Lower leg skin (tissue), 4 donors: ENCODE measurements at regions not wholly inside any gene's neighbourhood (a gene's known extent, or its start where the extent isn't known, plus 50 kb on each side); places are given as distances from the start of the nearest gene placed in this dataset.

Source experiments
- DNase-seq, 2 donors: peaks; one replicate each; pipeline ENCODE4 v3.0.0-alpha.2; 2019; ENCODE audit warnings: low spot score in 2 of 2
- H3K4me3 ChIP-seq: fragments of 200-600 bp; sonication (generic); 2 replicates; pipeline ENCODE4 v1.5.1; 2017; ENCODE audit warnings: mild to moderate bottlenecking, low read depth; ENCODE audit not compliant: poor library complexity, severe bottlenecking
- POLR2A ChIP-seq, 2 donors: fragments of 450-650 bp; IDR thresholded peaks; one replicate each; pipeline ENCODE4 v1.6.1; 2016 to 2017; ENCODE audit warnings: antibody characterized with exemption in 2 of 2, mild to moderate bottlenecking in 1 of 2, moderate library complexity in 1 of 2
- WGBS, 2 donors: methylation state at CpG; one replicate each; pipeline ENCODE4 v1.1.5; 2018; 5-methylcytosine and 5-hydroxymethylcytosine counted together
- intact Hi-C: fragments of 100-400 bp; cut with DNase I; formaldehyde crosslinking; loops from one replicate; pipeline ENCODE4 v1.15.0; 2023; ENCODE audit warnings: low total_unique reads
- TF ChIP-seq, protein P1 (sequence below), 3 donors: fragments of 450-650 bp; IDR thresholded peaks; one replicate each; pipeline ENCODE4 v1.5.1; 2016; ENCODE audit warnings: antibody characterized with exemption in 3 of 3, mild to moderate bottlenecking in 3 of 3, moderate library complexity in 2 of 3

DNA sequence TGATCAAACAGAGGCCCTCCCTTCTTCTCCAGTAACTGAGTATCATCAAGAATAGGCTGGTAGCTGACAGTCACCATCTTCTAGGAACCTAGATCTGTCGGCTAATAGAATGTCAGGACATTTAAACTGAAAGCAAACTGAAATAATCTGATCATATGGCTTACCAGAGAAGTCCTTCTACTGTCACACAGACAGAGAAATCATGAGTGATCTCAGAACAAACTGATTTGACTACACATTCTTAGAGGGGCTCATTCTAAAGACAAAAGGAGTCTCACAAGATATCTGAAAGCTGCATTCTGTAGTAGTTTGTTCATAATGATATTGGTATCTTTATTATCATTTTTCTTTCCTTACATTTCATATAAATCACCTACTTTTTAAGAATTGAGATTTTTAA is 130.9 kb upstream of the ADCY1 start:
- no peak for DNase-seq
- WGBS, 2 donors: 81 to 82% methylated on average over 1 of the region's 1 CpG
- intact Hi-C loops: no loop called here
- no peak overlapping the region for H3K4me3 ChIP-seq
- no peak for TF ChIP-seq POLR2A (IDR thresholded peaks at IDR 0.05)
- TF ChIP-seq, protein P1, sequence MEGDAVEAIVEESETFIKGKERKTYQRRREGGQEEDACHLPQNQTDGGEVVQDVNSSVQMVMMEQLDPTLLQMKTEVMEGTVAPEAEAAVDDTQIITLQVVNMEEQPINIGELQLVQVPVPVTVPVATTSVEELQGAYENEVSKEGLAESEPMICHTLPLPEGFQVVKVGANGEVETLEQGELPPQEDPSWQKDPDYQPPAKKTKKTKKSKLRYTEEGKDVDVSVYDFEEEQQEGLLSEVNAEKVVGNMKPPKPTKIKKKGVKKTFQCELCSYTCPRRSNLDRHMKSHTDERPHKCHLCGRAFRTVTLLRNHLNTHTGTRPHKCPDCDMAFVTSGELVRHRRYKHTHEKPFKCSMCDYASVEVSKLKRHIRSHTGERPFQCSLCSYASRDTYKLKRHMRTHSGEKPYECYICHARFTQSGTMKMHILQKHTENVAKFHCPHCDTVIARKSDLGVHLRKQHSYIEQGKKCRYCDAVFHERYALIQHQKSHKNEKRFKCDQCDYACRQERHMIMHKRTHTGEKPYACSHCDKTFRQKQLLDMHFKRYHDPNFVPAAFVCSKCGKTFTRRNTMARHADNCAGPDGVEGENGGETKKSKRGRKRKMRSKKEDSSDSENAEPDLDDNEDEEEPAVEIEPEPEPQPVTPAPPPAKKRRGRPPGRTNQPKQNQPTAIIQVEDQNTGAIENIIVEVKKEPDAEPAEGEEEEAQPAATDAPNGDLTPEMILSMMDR (IDR thresholded peaks at IDR 0.05): no peak

DNA sequence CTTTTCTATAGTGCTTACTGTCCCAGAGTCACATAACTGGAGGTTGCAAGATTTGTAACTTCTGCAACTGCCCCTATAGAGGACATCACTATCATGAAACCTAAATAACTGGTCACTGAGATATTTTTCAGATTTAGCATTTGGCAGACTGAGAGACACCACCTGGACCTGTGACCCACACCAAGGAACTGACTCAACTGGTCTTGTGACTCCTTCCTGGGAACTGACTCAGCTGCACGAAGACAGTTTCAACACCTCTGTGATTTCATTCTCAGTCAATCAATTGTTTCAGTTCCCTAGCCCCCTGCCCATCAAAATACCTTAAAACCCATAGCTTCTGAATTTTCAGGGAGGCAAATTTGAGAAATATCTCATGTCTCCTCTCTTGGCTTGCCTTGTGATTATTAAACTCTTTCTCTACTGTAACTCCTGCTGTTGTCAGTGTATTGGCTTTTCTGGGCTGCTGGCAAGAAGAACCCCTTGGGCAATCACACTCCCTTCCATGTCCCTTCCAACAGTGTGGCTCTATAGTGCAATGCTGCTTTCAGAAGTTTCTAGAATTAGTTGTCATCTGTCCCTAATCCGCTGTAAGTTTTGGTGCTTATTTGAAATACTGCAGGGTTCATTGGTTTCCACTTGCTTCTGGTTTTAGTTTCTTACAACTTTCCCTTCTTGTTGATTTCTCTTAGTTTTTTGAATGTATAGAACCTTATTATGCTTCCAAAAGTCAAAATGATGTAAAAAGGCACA is 127.8 kb upstream of the ADCY1 start:
- no peak overlapping the region for H3K4me3 ChIP-seq
- no peak for DNase-seq
- 73 to 82% methylated on average over 2 of the region's 2 CpGs for WGBS, 2 donors
- intact Hi-C loops: no loop called here
- TF ChIP-seq, protein P1 (IDR thresholded peaks at IDR 0.05): no peak
- TF ChIP-seq POLR2A (IDR thresholded peaks at IDR 0.05): no peak

DNA sequence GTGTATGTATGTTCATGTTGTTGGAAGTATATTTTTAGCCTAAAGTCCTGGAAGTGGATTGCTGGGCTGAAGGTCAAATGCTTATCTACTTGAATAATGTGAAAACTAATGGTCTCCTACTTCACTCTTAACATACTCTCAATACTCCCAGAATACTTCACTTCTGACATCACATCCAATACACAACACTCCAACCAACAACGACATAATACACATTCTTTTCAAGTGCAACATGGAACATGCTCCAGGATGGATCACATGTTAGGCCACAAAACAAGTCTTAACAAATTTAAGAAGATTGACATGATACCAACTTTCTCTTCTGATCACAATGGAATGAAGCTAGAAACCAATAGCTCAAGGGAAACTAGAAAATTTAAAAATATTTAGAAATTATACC is 126.9 kb upstream of the ADCY1 start:
- TF ChIP-seq, protein P1 (IDR thresholded peaks at IDR 0.05): no peak
- TF ChIP-seq POLR2A (IDR thresholded peaks at IDR 0.05): no peak
- no peak overlapping the region for H3K4me3 ChIP-seq
- no peak for DNase-seq
- 36 to 52% methylated on average over 1 of the region's 1 CpG for WGBS, 2 donors
- intact Hi-C loops: no loop called here

DNA sequence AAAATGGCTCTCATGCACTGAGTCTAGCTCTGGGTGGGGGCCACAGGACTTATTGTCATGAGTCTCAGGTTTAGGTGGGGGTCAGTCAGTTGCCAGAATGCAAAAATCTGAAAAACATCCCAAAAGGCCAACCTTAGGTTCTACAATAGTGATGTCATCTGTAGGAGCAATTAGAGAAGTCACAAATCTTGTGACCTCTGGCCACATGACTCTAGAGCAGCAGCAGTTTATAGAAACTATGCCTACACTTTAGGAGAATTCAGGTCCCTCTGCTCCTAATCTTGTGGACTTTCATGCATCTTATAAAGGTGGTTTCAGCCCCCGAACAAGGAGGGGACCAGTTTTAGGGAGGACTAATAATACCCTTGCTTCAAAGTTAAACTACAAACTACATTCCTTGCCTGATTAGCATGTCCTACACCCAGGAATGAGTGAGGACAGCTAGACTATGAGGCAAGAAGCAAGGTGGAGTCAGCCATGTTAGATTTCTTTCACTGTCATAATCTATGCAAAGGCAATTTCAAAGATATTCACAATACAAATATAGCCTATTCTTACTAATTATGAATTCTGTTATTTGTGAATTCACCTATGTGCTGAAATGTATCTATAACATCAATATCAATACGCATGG is 123.5 kb upstream of the ADCY1 start:
- no peak for TF ChIP-seq POLR2A (IDR thresholded peaks at IDR 0.05)
- TF ChIP-seq, protein P1 (IDR thresholded peaks at IDR 0.05): no peak
- intact Hi-C loops: no loop called here
- no peak overlapping the region for H3K4me3 ChIP-seq
- no peak for DNase-seq
- 92% methylated on average over 2 of the region's 2 CpGs for WGBS, 2 donors

DNA sequence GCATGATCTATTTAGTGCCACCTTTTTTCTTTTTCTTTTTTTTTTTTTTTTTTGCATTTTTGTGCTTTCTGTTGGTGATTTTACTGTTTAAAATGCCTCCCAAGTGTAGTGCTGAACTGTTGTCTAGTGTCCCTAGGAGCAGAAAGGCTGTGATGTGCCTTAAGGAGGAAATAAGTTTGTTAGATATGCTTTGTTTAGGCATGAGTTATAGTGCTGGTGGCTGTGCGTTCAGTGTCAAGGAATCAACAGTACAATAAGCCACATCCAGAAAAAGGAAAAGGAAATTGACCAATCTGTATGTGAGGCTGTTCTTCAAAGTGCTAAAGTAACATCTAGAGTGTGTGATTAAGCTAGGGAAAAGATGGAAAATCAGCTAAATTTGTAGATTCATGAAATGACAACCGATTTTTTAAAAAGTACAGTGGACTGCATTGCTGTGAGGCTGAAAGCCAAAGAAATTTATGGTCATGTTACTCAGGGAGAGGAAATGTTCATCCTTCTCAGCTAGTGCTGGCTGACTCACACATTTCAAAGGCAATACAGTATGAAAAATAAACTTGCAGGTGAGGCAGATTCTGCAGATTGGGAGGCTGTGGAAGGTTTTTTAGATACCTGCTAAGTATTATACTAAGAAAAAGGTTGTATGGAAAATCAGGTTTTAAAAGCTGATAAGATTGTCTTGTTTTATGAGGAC is 122.7 kb upstream of the ADCY1 start:
- intact Hi-C loops: no loop called here
- WGBS, 2 donors: 32 to 34% methylated on average over 2 of the region's 2 CpGs
- TF ChIP-seq, protein P1 (IDR thresholded peaks at IDR 0.05): no peak
- no peak for TF ChIP-seq POLR2A (IDR thresholded peaks at IDR 0.05)
- no peak for DNase-seq
- H3K4me3 ChIP-seq: no peak overlapping the region
